ENCODE measurements at regions not wholly inside any gene's neighbourhood (a gene's known extent, or its start where the extent isn't known, plus 50 kb on each side); places are given as distances from the start of the nearest gene placed in this dataset.

DNA sequence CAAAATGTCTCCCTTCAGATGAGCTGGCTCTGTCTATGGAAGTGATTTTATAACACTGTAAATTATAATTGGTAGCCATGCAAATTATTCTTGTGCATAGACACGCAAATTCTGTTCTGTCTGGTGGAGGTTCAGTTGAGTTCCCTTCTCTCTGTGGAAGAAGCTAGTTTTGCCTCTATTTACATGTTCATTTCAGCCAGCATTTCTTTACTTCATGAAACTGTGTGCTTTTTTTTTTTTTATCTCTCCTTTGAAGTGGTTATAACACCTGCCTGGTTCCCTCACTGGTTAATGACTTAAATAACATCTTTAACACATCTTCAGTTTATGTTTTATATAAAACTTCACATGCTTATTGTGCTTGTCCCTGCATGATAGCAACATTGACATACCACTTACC is 149.4 kb upstream of the FBXL7 start:
- no peak for ATAC-seq
- no peak for TF ChIP-seq EP300 (IDR thresholded peaks at IDR 0.05)
- TF ChIP-seq POLR2A (IDR thresholded peaks at IDR 0.05) = no peak
- TF ChIP-seq POLR2AphosphoS5 (IDR thresholded peaks at IDR 0.05) = no peak
- TF ChIP-seq, protein P1, sequence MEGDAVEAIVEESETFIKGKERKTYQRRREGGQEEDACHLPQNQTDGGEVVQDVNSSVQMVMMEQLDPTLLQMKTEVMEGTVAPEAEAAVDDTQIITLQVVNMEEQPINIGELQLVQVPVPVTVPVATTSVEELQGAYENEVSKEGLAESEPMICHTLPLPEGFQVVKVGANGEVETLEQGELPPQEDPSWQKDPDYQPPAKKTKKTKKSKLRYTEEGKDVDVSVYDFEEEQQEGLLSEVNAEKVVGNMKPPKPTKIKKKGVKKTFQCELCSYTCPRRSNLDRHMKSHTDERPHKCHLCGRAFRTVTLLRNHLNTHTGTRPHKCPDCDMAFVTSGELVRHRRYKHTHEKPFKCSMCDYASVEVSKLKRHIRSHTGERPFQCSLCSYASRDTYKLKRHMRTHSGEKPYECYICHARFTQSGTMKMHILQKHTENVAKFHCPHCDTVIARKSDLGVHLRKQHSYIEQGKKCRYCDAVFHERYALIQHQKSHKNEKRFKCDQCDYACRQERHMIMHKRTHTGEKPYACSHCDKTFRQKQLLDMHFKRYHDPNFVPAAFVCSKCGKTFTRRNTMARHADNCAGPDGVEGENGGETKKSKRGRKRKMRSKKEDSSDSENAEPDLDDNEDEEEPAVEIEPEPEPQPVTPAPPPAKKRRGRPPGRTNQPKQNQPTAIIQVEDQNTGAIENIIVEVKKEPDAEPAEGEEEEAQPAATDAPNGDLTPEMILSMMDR (IDR thresholded peaks at IDR 0.05) = no peak
- H3K9me3 ChIP-seq = no peaks in the 10 kb centered on the region
- WGBS, 2 donors (ENCODE audit: low coverage in 1 of 2) = 64 to 88% methylated on average over 1 of the region's 1 CpG
- no peaks in the 10 kb centered on the region for H3K27me3 ChIP-seq
- no peak overlapping the region for H3K4me3 ChIP-seq
- H3K36me3 ChIP-seq = no peaks in the 10 kb centered on the region
- H3K4me1 ChIP-seq = no peaks in the 10 kb centered on the region
- no peak overlapping the region for H3K27ac ChIP-seq

DNA sequence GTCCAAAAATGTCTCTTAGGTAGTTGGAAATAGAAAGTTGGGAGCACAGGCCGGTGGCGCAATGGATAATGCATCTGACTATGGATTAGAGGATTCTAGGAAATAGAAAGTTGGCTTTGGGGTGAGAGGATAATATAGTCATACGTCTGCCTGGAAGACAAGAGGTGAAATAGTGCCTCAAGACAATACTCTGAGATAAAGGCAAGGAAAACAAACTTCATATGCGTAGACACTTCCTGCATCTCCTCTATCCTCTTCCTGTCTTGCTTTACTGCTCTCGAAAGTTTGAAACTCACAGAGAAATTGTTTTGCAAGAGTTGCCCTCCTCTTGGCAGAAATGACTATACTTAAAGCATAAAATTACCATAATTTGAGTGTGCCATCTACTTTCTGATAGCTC is 153.2 kb upstream of the FBXL7 start:
- Histone ChIP-seq H3K36me3 (no peaks in the 10 kb centered on the region), H3K4me3 (no peak overlapping the region), H3K27me3 (no peaks in the 10 kb centered on the region), H3K4me1 (no peaks in the 10 kb centered on the region), H3K9me3 (no peaks in the 10 kb centered on the region), H3K27ac (no peak overlapping the region)
- WGBS, 2 donors (ENCODE audit: low coverage in 1 of 2) = 70 to 81% methylated on average over 3 to 5 of the region's 5 CpGs
- ATAC-seq = no peak
- TF ChIP-seq, protein P1 (IDR thresholded peaks at IDR 0.05) = no peak
- no peak for TF ChIP-seq EP300 (IDR thresholded peaks at IDR 0.05)
- TF ChIP-seq POLR2AphosphoS5 (IDR thresholded peaks at IDR 0.05) = no peak
- no peak for TF ChIP-seq POLR2A (IDR thresholded peaks at IDR 0.05)

GRCh38 chr5:15344954-15345353 is 155.0 kb upstream of the FBXL7 start:
- H3K4me1 ChIP-seq = no peaks in the 10 kb centered on the region
- H3K9me3 ChIP-seq = peaks cover 0 to 5% (median 0%) of the 10 kb centered on the region in 3 donors
- H3K36me3 ChIP-seq = no peaks in the 10 kb centered on the region
- WGBS, 2 donors (ENCODE audit: low coverage in 1 of 2) = 79 to 81% methylated on average over 2 of the region's 2 CpGs
- TF ChIP-seq EP300 (IDR thresholded peaks at IDR 0.05) = no peak
- TF ChIP-seq POLR2A (IDR thresholded peaks at IDR 0.05) = no peak
- TF ChIP-seq POLR2AphosphoS5 (IDR thresholded peaks at IDR 0.05) = no peak
- TF ChIP-seq, protein P1 (IDR thresholded peaks at IDR 0.05) = no peak
- H3K4me3 ChIP-seq = no peak overlapping the region
- H3K27me3 ChIP-seq = no peaks in the 10 kb centered on the region
- no peak overlapping the region for H3K27ac ChIP-seq
- no peak for ATAC-seq

DNA sequence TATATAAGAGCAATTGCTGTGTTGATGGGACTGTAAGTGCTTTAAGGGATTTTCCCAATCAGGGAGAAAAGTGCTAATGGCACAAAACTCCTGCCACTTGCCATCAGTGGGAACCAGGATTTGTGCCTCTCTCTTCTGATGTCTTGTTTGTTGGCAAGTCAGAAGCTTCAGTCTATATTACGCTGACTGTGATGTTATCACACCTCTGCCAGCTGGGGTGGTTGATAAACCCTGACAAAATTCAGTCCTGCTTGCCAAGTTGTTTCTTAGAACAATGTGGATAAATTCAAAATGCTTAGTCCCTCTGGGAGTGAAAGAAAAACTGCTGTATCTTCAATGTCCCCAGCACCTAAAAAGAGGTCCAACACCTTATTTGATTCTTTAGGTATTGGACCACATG is 161.4 kb upstream of the FBXL7 start:
- no peak for ATAC-seq
- peaks cover 0 to 5% (median 0%) of the 10 kb centered on the region in 3 donors for H3K9me3 ChIP-seq
- no peak overlapping the region for H3K27ac ChIP-seq
- no peaks in the 10 kb centered on the region for H3K4me1 ChIP-seq
- TF ChIP-seq EP300 (IDR thresholded peaks at IDR 0.05) = no peak
- no peak for TF ChIP-seq POLR2A (IDR thresholded peaks at IDR 0.05)
- TF ChIP-seq, protein P1 (IDR thresholded peaks at IDR 0.05) = no peak
- TF ChIP-seq POLR2AphosphoS5 (IDR thresholded peaks at IDR 0.05) = no peak
- 50% methylated on average over 1 of the region's 1 CpG; no CpG with 5 or more reads in 1 of the 2 donors for WGBS, 2 donors (ENCODE audit: low coverage in 1 of 2)
- no peaks in the 10 kb centered on the region for H3K36me3 ChIP-seq
- no peaks in the 10 kb centered on the region for H3K27me3 ChIP-seq
- no peak overlapping the region for H3K4me3 ChIP-seq

DNA sequence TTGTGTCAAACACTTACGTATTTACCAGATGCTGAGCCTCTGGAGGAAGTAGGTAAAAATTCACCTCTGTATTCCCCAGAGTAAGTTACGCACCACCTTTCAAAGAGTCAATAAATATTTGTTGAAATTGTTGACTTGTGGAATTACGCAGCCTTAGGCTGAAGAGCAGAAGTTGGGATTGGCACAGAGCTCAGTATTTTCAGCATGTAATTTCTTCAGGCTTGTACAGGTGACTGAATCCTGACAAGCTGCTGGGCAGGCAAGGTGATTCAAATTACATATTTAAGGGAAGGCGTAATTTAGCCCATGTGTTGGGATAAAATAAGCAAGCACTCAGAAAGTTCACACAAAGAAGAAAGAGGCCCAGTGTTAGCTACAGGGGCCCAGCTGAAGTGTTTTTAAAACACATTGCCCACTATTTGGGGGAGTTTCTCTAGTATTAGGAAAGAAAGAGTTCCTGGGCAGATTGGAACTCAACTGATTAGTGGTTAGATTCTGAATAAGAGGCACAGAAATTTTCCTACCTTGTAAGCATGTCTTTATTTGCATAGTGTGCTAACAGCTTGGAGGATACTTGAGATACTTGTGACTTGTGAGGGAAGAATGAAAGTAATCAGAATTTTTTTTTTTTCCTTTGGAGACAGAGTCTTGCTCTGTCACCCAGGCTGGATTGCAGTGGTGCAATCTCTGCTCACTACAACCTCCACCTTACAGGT is 165.3 kb upstream of the FBXL7 start:
- Histone ChIP-seq H3K27ac (no peak overlapping the region), H3K27me3 (no peaks in the 10 kb centered on the region), H3K36me3 (no peaks in the 10 kb centered on the region), H3K4me1 (no peaks in the 10 kb centered on the region), H3K9me3 (no peaks in the 10 kb centered on the region), H3K4me3 (no peak overlapping the region)
- no peak for TF ChIP-seq POLR2A (IDR thresholded peaks at IDR 0.05)
- TF ChIP-seq POLR2AphosphoS5 (IDR thresholded peaks at IDR 0.05) = no peak
- TF ChIP-seq EP300 (IDR thresholded peaks at IDR 0.05) = no peak
- TF ChIP-seq, protein P1 (IDR thresholded peaks at IDR 0.05) = no peak
- 38 to 87% methylated on average over 1 to 4 of the region's 4 CpGs for WGBS, 2 donors (ENCODE audit: low coverage in 1 of 2)
- ATAC-seq = no peak
